GDM1 (cell line): ENCODE measurements at regions not wholly inside any gene's neighbourhood (a gene's known extent, or its start where the extent isn't known, plus 50 kb on each side); places are given as distances from the start of the nearest gene placed in this dataset.
"Not testable (repeated sequence)": the region's sequence is repeated elsewhere in the genome, so short reads cannot be mapped to it uniquely, and the experiment has no call there.

Experiments used
- DNase-seq: peaks from one replicate; lab custom pipeline; 2025; lab: John Stamatoyannopoulos, UW

DNA sequence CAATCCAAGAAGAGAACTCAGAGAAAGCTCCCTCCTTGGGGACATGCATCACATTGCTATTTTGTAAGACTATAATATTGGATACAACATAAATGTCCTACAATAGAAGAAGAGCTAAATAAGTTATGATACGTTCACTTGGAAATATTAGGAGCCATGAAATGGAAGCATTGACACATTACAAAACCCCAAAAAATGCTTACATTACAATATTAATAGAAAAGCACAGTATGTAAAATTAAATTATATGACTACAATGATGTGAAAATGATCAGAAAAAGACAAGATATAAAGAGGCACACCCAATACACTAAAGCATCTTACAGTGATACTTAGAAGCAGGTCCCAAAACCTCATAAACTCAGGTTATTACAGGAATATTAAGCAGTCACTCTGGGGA is 694.1 kb downstream of the TOX3 start:
- no peak for DNase-seq

DNA sequence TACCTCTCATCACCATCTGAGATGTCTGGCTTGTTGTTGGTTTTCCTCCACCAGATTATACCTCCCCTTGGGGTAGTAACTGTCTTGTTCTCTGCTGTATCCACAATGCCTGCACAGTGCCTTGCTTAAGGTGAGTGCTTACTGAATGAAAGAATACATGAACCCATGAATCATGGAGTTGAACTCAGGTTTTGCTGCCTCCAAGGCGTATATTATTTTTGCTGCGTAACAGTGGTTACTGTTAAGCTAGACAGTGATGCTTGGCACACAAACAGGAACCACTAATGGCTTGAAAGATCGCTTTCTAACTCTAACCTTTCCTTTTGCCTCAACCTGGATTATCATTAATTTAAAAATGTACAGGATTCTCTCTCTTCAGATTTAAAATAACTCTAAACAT is 695.8 kb downstream of the TOX3 start:
- DNase-seq = no peak

DNA sequence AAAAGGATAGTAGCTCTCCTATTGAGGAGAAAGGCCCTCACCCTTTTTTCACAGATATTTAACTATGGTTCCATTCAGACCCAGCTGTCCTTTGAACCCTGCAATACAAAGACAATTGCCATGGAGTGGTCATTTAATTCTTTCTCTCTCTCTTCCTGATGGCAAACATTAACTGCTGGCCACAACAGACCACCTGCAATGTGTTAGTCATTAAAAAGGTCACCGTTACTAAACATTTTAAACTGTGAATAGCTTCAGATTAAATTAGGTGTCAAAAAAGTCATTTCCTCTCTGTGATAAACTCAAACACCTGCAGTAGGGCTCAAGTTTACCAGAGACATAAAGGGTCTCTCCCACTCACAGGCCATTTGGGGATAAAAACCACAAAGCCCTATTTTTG is 697.2 kb downstream of the TOX3 start:
- DNase-seq = no peak

DNA sequence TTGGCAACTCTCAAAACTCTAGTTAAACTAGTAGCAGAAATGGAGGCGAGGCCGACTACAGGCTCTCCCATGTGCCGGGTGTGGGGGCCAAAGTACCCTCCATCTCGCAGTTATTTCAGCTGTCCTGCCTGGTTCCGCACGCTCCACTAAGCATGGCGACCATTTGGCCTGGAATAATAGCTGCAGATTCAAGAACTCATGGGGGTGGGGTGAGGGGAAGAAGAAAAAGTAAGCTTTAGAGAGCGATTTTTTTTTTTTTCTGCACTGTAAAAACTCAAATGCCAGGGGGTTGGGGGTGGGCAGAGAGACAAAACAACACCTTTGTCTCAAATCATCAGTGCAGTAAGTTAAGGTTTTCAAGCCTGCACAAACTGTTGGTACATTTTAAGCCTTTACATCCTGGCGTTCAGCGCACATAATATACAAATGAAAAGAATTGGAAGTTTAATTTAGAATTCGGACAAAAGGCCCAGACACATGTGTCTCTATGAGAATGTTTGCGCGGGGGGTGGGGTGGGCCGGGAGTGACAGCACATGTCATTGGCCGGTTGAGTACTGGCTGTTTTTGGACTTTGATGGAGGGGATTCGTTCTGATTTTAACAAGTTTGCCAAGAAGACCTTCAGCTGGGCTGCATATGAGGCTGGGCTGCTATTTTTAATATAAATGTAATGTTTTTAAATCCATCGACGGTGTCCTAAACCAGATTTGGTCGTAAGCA is 694.7 kb upstream of the SALL1 start:
- DNase-seq = no peak

DNA sequence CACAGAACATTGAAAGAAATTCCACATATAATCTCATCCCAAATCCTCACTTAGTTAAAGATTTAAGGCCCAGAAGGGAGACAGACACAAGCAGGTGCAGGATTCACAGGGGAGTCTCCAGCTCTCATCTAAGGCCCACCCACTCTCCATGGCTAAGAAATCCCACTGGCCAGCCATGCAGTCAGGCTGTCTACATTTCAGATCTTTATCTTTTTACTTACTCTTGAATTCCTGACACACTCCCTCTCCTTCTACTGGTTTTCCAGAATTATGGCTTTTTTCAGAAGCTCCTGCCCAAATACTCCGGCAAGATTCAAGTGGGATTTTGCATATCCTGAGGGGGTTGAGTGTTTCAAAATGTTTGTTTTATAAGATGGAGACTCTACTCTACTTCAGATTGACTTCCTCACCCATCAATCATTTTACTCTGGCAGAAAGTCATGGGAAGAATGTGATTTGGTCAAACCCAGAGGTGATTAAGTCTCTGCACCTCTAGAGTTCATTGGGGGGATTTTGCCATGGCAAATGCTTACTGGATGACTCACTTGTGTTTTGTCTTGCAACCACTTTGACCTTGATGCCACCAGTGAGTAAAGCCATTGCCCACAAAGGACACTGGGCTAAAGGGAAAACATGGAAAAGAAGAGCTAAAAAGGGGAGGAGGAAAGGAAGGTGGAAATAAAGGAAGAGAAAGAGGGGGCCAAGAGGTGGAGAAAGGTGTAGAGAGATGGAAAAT is 688.8 kb upstream of the SALL1 start:
- no peak for DNase-seq

DNA sequence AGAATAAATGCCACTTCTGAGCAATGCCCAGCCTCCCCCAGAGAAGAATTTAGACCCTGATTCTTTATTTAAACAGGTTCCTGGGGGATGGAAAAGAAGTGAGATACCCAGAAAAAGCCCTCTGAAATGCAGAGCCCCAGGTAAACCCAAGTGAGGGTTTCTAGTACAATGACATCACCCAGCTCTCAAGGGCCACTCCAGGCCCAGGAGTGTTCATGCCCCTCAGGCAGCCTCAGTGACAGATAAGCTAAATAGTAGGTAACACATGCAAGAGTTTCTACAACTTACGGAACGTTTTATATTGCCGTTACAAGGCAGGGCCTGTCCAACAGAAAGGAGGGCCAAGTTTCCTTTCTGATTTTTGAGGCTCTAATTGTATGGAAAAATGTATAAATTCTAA is 683.7 kb upstream of the SALL1 start:
- no peak for DNase-seq

DNA sequence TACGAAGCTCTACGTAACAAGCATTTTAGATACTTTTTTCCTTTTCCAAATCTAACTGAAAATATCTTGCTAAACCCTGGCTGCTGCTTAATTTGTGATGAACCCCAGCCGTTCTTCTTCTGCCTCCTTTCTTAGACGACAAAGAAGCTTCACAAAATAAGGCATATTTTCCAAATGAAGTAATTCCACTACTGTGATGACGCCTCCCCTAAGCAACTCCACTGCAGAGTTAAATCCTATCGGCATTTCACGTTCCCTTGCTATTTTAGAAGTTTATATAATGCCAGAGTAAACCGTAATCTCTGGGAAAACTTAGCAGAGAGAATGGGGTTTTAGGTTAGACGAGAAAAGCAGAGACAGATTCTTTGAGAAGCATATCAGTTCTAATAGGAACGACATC is 683.1 kb upstream of the SALL1 start:
- DNase-seq = no peak

DNA sequence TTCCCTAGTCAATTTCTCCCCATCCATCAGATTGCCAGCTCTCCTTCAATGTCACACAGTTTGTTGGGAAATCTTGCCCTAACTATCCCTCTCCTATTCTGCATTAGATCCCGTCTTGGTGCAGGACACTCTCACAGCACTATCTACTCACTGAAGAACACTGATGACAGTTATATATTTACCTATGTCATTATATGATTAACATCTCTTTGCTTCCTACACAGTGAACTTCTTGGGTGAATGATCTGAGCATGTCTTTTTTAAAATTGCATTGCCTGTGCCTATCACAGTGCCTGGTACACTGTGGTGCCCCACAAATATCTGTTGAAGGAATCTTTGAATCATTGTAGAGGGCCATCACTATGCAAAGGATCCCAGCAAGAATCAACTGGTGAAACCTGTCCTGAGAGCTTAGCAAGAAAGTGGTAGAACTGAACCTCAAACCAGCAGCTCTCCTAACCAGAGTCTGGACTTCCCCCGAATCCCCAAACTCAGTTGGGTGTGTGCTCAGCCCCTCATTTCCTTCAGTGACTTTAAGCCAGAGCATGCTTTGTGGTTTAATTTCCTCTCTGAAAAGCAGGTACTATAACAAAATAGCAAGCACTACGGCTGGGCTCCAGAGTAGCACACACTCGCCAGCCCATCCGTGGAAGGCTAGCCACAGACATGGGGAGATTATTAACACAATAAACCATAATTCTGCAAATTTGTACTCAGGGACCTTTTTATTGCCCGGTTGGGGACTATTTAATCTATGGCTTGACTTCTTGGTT is 680.7 kb upstream of the SALL1 start:
- DNase-seq = no peak

DNA sequence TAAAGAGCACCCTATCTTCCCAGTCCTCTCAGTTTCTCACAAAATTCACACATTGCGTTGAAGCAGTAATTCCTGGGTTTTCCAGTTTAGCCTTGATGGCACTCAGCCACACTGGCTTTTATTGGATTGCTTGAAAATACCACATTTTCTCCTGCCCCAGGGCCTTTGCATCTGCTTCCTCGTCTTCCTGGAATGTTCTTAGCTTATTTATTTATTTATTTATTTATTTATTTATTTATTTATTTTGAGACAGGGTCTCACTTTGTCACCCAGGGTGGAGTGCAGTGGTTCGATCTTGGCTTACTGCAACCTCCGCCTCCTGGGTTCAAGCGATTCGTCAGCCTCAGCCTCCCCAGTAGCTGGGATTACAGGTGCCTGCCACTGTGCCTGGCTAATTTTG is 680.0 kb upstream of the SALL1 start:
- not testable (repeated sequence) for DNase-seq

DNA sequence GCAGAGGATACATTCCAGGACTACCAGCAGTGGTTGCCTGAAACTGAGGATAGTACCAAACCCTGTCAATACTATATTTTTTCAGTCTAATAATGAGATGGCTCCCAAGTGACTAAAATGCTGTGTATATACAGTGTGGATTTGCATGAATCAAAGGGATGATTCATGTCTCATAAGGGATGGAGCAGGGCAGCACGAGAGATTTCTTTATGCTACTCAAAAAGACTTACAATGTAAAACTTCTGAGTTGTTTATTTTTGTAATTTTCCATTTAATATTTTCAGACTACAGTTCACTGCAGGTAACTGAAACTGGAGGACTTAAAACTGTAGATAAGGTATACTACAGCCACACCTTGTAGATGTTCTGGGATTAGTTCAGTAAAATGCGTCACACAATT is 674.7 kb upstream of the SALL1 start:
- DNase-seq = no peak

DNA sequence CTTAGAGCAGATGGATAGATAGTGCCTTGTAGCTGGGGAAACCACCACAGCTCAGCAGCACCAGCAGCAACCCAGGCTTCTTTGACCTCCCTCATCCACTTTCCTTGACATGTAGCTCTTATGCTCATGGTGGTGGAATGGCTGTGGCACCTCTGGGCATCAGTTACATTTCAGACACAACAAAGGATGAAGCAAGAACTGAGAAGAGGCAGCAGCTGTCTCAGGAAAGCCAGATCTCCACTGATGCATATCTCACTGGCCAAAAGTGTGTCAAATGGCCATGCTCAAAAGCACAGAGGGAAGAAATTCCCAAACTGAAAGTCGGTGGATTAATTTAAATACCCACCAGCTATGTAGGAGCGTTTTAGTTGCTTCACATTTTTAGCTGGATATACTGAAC is 671.4 kb upstream of the SALL1 start:
- DNase-seq = no peak

DNA sequence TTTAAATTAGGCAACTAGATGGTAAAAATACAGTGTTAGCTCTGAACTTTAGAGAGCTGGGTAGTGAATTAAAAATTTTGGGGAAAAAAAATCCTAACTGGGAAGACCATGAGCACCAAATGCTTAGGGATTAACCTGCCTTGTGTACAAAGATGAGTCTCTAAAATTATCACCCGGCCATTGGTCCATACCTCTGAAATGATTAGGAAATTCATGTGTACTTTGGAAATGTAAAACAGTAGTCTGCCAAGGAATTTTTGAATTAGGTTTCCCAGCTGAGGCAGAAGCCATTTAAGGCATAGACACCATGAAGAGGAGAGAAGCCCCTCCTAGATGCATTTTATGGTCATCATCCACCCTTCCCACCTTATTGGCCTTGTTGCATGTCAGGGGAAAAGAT is 670.5 kb upstream of the SALL1 start:
- DNase-seq = no peak

DNA sequence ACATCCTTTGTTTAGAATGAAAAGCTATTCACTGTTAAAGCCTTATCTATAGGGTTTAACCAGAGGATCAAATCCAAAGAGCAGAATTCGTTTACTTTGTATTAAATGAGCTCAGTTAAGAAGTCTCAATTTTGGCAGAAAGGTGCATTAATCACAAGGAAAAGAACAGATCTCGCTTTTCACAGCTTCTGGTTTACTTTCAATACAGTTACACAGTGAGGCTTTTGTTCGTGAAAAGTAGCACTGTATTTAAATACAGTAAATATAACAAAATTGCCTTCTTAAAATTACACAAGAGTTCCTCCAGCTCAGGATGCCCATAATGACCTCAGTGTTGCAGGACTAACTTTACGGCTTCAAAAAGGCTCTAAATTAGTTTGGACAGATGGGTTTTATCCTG is 669.1 kb upstream of the SALL1 start:
- no peak for DNase-seq

DNA sequence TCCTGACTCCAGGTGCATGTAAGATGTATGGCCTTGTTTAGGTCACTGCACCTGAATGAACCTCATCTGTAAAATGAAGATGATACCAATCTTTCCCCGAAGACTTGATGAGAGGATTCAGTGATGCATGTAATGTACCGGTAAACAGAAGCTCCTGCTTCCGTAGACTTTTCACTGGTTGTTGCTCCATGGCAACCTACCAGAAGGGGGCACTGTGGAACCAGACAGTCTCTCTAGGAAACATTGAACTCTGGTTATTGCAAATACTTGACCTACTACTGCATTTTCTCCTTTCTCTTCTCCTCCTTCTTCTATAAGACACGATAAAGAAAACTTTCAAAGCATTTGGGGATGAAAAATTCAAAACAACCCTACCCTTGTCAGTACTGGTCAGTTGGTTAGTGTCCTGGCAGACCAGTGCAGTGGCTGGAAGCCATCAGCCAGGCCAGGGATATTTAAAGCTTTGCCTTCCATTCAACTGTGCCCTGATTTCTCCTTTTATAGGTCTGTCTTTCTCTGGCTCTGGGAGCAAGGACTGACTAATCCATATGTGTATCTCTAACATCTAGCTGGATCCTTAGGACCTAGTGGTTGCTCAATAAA is 667.4 kb upstream of the SALL1 start:
- DNase-seq = no peak

DNA sequence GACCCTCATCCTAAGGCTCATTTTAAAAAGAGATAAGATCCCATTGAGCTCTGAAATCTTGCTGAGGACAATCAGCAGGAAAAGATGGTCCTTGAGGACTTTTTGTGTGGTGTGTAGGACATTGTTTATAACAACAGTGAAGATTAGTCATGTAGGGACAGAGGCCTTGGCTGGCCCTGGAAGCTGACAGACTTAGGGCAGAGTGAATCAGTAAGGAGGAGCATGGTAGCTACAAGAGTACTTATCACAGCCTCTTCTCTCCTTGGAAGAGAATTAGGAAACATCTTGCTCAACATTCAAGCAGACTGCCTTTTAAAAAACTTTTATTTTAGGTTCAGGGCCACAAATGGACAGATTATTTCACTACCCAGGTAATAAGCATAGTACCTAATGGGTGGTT is 665.9 kb upstream of the SALL1 start:
- no peak for DNase-seq

DNA sequence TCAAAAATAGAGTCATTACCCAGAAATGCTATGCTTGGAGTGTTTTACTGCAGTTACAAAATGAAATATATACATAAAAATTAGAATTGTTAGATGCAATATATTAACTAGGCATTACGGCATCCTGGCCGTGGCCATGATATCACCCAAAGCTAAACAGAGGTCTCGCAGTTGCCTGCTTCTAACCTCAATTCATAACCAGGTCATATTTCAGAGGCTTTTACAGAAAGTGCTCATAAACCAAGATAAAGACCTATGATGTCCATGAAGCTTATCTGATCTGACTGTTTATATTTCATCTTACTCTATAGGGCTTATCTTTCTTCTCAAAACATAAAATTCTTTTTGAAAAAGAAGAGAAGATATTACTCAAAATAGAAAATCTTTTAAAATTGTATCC is 664.5 kb upstream of the SALL1 start:
- DNase-seq = no peak

DNA sequence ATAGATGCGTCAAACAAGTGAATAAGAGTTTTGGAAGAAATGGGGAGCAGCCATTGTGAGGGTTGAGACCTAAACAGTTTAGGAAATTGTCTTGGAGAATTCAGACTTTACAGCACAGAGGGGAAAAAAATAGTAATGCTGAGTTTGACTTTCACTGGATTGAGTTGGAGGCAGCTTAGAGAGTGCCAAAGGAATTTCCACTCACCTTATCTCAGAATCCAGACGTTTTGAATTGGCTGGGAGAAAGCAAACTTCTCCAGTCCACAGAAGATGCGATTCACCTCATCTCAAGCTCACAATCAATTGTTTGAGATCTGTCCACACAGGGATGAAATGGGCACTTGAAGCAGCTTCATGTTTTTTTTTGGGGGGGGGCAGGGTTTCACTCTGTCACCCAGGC is 663.5 kb upstream of the SALL1 start:
- DNase-seq = no peak

DNA sequence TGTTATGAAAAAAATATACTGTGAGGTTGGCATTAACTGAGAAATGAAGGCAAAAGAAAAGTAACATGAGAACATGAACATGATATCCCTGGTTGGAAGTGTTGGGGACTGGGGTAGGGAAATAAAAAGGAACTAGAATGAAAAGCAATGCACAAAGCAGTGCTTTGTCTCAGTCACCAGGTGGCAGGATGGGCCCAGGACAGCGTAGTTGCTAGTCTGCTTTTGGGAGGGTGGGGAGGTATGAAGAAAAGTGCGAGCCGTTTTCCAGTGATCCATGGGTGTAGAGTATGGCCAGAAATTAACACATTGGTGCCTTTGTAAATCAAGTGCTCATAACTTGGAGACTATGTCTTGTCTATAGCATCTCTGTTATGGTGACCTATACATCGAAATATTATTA is 662.5 kb upstream of the SALL1 start:
- no peak for DNase-seq

DNA sequence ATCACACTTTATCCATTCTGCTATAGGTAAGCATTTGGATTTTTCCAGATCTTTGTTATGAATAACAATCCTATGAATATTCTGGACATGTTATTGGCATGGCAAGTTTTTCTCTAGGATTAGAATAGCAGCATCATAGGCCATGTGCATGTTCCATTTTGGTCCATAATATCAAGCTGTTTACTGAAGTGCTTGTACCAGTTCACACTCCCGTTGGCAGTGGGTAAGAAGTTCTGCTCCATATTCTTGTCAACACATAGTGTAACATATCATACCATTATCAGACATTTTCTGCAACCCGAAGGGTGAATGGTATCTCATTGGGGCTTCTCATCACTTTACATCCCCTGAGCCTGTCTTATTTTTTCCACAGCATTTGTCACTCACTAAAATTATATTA is 661.9 kb upstream of the SALL1 start:
- DNase-seq = no peak

DNA sequence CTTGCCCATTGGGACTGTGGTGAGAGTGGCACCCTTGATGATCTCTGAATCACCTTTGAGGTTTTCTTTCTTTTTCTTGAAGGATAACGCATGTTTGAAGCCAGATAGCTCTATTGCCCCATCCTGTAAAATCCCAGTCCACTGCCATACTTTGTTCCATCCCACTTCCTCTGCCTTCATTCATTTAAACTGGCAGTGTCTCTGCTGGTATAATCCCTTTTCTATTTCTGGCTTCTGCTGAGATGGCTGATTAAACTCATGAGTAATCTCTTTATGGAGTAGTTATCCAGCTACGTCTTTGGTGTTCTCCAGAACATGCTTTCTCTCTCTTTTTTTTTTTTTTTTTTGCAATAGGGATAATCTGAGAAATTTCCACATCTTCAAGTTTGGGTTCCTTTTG is 656.5 kb upstream of the SALL1 start:
- no peak for DNase-seq

DNA sequence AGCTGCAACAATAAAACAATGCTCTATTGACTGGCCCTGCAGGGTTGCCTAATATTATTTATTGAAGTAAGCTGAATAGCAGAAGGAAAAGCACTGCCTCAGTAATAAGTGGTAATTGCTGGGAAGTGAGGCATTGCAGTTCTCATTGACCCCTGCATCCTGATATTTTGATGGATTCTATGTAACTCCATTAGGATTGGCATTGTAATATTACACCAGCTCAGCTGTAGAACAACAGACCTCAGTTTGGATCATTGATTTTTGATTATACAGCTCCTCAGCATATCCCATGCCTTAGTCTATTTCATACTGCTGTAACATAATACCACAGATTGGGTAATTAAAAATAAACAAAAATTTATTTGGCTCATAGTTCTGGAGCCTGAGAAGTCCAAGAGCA is 650.6 kb upstream of the SALL1 start:
- no peak for DNase-seq

DNA sequence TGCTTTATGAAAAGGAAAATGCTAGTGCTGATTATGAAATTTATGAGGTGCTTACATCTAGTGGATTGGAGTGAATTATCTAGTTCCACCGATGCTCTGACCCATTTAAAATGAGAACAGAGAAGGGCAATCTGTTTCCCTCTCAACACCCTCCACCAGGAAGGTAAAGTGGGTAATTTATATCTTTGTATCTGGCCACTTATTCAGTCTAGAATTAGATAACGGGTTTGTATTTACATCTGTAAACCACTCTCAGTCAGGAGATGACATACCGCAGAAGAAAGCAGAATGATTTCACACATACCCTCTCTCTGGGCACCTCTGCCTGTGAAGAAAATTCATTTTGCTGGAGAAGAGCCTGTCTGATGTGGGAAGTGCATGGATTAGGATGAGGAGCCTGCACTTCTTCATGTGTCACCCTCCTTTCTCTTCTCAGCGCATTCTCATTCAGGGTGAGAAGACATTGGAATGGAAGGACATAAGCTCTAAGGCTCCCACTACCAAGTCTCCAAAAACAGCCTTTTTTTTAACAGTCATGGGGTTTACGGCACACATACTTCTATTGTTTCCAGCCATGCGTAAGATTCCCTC is 646.7 kb upstream of the SALL1 start:
- no peak for DNase-seq
